H9 (cell line): ENCODE measurements at regions not wholly inside any gene's neighbourhood (a gene's known extent, or its start where the extent isn't known, plus 50 kb on each side); places are given as distances from the start of the nearest gene placed in this dataset.

Source experiments
- DNase-seq: peaks from one replicate; pipeline ENCODE4 v3.0.0-alpha.2; 2017
- H2AFZ ChIP-seq: one replicate; pipeline ENCODE4 v1.6.1; 2013; ENCODE audit warnings: mild to moderate bottlenecking, low read length, control low read depth, moderate library complexity
- H2AK5ac ChIP-seq: 2 replicates; pipeline ENCODE4 v1.6.1; 2013; ENCODE audit warnings: low read length, control low read depth, mixed read lengths; ENCODE audit not compliant: insufficient read length
- H2BK120ac ChIP-seq: one replicate; pipeline ENCODE4 v1.6.1; 2013; ENCODE audit warnings: low read depth, mild to moderate bottlenecking, low read length, control low read depth, inconsistent platforms; ENCODE audit not compliant: poor library complexity, severe bottlenecking
- H2BK12ac ChIP-seq: 2 replicates; pipeline ENCODE4 v1.6.1; 2013; ENCODE audit warnings: low read length, control low read depth, mixed read lengths, low read depth; ENCODE audit not compliant: insufficient read length
- H2BK15ac ChIP-seq: 2 replicates; pipeline ENCODE4 v1.6.1; 2013; ENCODE audit warnings: low read depth, low read length, control low read depth
- H2BK20ac ChIP-seq: one replicate; pipeline ENCODE4 v1.6.1; 2013; ENCODE audit warnings: low read depth, mild to moderate bottlenecking, low read length, control low read depth, inconsistent platforms; ENCODE audit not compliant: poor library complexity, severe bottlenecking
- H2BK5ac ChIP-seq: 2 replicates; pipeline ENCODE4 v1.6.1; 2013; ENCODE audit warnings: low read length, control low read depth, mixed read lengths; ENCODE audit not compliant: insufficient read length
- H3K14ac ChIP-seq: 2 replicates; pipeline ENCODE4 v1.6.1; 2013; ENCODE audit warnings: low read length, control low read depth; ENCODE audit not compliant: insufficient read depth
- H3K18ac ChIP-seq: 2 replicates; pipeline ENCODE4 v1.6.1; 2013; ENCODE audit warnings: low read depth, mild to moderate bottlenecking, mixed read lengths, low read length, control low read depth; ENCODE audit not compliant: insufficient read length
- H3K23ac ChIP-seq: 2 replicates; pipeline ENCODE4 v1.6.1; 2013; ENCODE audit warnings: low read length, control low read depth, mixed read lengths, low read depth; ENCODE audit not compliant: insufficient read length
- H3K23me2 ChIP-seq: 2 replicates; pipeline ENCODE4 v1.6.1; 2013; ENCODE audit warnings: low read depth, mild to moderate bottlenecking, mixed read lengths, low read length, control low read depth; ENCODE audit not compliant: insufficient read length, poor library complexity, severe bottlenecking
- H3K27ac ChIP-seq: 2 replicates; pipeline ENCODE4 v1.5.1; 2013; ENCODE audit warnings: low read length, control low read depth, mixed read lengths, low read depth; ENCODE audit not compliant: insufficient read length
- H3K27me3 ChIP-seq: 2 replicates; pipeline ENCODE4 v1.6.1; 2013; ENCODE audit warnings: low read length, control low read depth, inconsistent platforms; ENCODE audit not compliant: insufficient read depth
- H3K4ac ChIP-seq: 2 replicates; pipeline ENCODE4 v1.6.1; 2013; ENCODE audit warnings: low read depth, mild to moderate bottlenecking, control low read depth, inconsistent platforms, low read length, moderate library complexity
- H3K4me1 ChIP-seq: 2 replicates; pipeline ENCODE4 v1.6.1; 2013; ENCODE audit warnings: low read length, control low read depth, inconsistent platforms; ENCODE audit not compliant: insufficient read depth
- H3K4me2 ChIP-seq: 2 replicates; pipeline ENCODE4 v1.6.1; 2013; ENCODE audit warnings: low read length, control low read depth, mixed read lengths; ENCODE audit not compliant: insufficient read length, insufficient read depth
- H3K56ac ChIP-seq: 2 replicates; pipeline ENCODE4 v1.6.1; 2013; ENCODE audit warnings: low read depth, mild to moderate bottlenecking, mixed read lengths, low read length, control low read depth; ENCODE audit not compliant: insufficient read length
- H3K79me1 ChIP-seq: 2 replicates; pipeline ENCODE4 v1.6.1; 2013; ENCODE audit warnings: low read depth, mild to moderate bottlenecking, moderate library complexity, low read length, control low read depth, inconsistent platforms; ENCODE audit not compliant: insufficient read depth, poor library complexity, severe bottlenecking
- H3K79me2 ChIP-seq: 2 replicates; pipeline ENCODE4 v1.6.1; 2013; ENCODE audit warnings: low read length, control low read depth, inconsistent platforms; ENCODE audit not compliant: insufficient read depth
- H3K9ac ChIP-seq: 2 replicates; pipeline ENCODE4 v1.6.1; 2013; ENCODE audit warnings: low read length, control low read depth, mixed read lengths; ENCODE audit not compliant: insufficient read length; ENCODE audit errors: extremely low read depth
- H3K9me3 ChIP-seq: one replicate; pipeline ENCODE4 v1.6.1; 2013; ENCODE audit warnings: low read depth, low read length, inconsistent platforms; ENCODE audit not compliant: control insufficient read depth
- H3T11ph ChIP-seq: one replicate; pipeline ENCODE4 v1.6.1; 2013; ENCODE audit warnings: mild to moderate bottlenecking, low read length, control low read depth, inconsistent platforms
- H4K20me1 ChIP-seq: one replicate; pipeline ENCODE4 v1.6.1; 2013; ENCODE audit not compliant: control insufficient read depth, insufficient read length, insufficient read depth
- H4K5ac ChIP-seq: 2 replicates; pipeline ENCODE4 v1.6.1; 2013; ENCODE audit warnings: low read depth, mild to moderate bottlenecking, mixed read lengths, low read length, control low read depth; ENCODE audit not compliant: insufficient read length
- H4K8ac ChIP-seq: replicated peaks from 2 replicates; pipeline ENCODE4 v1.6.1; 2013; ENCODE audit warnings: low read length, control low read depth, mixed read lengths, low read depth; ENCODE audit not compliant: insufficient read length
- H4K91ac ChIP-seq: 2 replicates; pipeline ENCODE4 v1.6.1; 2013; ENCODE audit warnings: low read depth, mild to moderate bottlenecking, moderate library complexity, mixed read lengths, low read length, control low read depth; ENCODE audit not compliant: insufficient read length
- H3K27ac Mint-ChIP-seq, 3 experiments: 2 replicates in 2 of 3; 3 replicates in 1 of 3; pipeline ENCODE4 v1.8.0; 2020 to 2021; ENCODE audit warnings: mixed read lengths in 3 of 3, mild to moderate bottlenecking in 1 of 3, moderate library complexity in 1 of 3
- H3K27me3 Mint-ChIP-seq: 2 replicates; pipeline ENCODE4 v1.8.0; 2021; ENCODE audit warnings: low read depth, mild to moderate bottlenecking, moderate library complexity, mixed read lengths
- H3K36me3 Mint-ChIP-seq, 3 experiments: 2 replicates in 2 of 3; 3 replicates in 1 of 3; pipeline ENCODE4 v1.8.0; 2020 to 2021; ENCODE audit warnings: low read depth in 3 of 3, mixed read lengths in 3 of 3; ENCODE audit not compliant: insufficient read depth in 1 of 3
- H3K4me1 Mint-ChIP-seq, 2 experiments: 2 replicates each; pipeline ENCODE4 v1.8.0; 2020; ENCODE audit warnings: mixed read lengths in 2 of 2
- H3K4me3 Mint-ChIP-seq, 2 experiments: 2 replicates in 1 of 2; 3 replicates in 1 of 2; pipeline ENCODE4 v1.8.0; 2020 to 2021; ENCODE audit warnings: mild to moderate bottlenecking in 2 of 2, mixed read lengths in 2 of 2, moderate library complexity in 1 of 2
- H3K9me3 Mint-ChIP-seq, 2 experiments: 2 replicates in 1 of 2; 3 replicates in 1 of 2; pipeline ENCODE4 v1.8.0; 2020; ENCODE audit warnings: mild to moderate bottlenecking in 2 of 2, mixed read lengths in 2 of 2, moderate library complexity in 1 of 2
- WGBS: extraction: QIAGEN DNeasy Blood & Tissue Kit; methylation state at CpG from one replicate; pipeline ENCODE4 v1.1.7; 2013; ENCODE audit warnings: missing lambda C conversion rate, low lambda C conversion rate, mixed read lengths; ENCODE audit not compliant: insufficient read length; ENCODE audit errors: extremely low coverage; 5-methylcytosine and 5-hydroxymethylcytosine counted together
- TF ChIP-seq, protein P1 (sequence below): fragments of 200-600 bp; sonication (generic); conservative IDR thresholded peaks from 3 replicates; pipeline ENCODE4 v1.8.0; 2021; ENCODE audit warnings: antibody characterized with exemption, mild to moderate bottlenecking

DNA sequence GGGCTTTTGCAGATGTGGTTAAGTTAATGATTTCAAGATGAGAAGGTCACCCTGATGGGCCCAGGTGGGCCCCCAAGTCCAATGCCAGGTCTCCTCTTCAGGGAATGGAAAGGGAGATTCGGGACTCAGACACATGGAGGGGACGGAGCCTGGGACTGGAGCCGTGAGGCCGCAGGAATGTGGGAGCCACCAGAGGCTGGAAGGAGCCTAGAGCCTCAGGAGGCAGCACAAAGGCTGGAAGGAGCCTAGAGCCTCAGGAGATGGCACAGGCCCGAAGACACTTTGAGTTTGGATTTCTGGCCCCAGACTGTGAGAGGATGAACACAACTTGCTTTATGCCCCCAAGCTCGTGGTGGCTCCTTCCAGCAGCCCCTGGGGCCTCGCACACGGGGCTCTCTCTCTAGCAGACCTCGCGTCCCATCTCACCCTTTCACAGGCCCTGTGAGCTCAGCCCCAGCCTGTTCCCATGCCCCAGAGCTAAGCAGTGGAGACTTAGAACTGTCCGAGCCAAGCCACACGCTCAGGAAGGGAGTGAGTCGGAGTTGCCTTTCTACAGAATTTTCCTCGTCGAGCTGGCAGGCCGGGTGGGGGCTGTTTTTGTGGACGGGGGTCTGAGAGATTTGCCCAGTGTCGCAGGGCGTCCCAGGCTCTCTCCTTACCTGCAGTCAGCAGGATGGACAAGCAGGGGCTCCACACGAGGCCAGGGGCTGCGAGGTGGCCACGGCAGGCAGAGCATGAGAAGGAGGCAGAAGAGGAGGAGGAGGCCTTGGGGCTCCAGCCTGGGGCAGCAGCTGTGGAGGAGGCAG is 937.6 kb downstream of the BRD1 start:
- no peaks in the 10 kb centered on the region for H3K27me3 ChIP-seq
- H3K4me1 ChIP-seq, result no peaks in the 10 kb centered on the region
- H3K9me3 Mint-ChIP-seq, result no peaks in the 10 kb centered on the region
- TF ChIP-seq, protein P1, sequence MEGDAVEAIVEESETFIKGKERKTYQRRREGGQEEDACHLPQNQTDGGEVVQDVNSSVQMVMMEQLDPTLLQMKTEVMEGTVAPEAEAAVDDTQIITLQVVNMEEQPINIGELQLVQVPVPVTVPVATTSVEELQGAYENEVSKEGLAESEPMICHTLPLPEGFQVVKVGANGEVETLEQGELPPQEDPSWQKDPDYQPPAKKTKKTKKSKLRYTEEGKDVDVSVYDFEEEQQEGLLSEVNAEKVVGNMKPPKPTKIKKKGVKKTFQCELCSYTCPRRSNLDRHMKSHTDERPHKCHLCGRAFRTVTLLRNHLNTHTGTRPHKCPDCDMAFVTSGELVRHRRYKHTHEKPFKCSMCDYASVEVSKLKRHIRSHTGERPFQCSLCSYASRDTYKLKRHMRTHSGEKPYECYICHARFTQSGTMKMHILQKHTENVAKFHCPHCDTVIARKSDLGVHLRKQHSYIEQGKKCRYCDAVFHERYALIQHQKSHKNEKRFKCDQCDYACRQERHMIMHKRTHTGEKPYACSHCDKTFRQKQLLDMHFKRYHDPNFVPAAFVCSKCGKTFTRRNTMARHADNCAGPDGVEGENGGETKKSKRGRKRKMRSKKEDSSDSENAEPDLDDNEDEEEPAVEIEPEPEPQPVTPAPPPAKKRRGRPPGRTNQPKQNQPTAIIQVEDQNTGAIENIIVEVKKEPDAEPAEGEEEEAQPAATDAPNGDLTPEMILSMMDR, result no peak
- peak; percentile 16 for DNase-seq
- H2BK20ac ChIP-seq, result no peak overlapping the region
- H3K56ac ChIP-seq, result no peak overlapping the region
- H2AK5ac ChIP-seq, result no peak overlapping the region
- H3K4ac ChIP-seq, result no peak overlapping the region
- H3K9ac ChIP-seq, result no peak overlapping the region
- no peak overlapping the region for H4K91ac ChIP-seq
- H3K27ac ChIP-seq, result no peak overlapping the region
- no peak overlapping the region for H3K14ac ChIP-seq
- no peak overlapping the region for H2AFZ ChIP-seq
- no peaks in the 10 kb centered on the region for H4K20me1 ChIP-seq
- H2BK120ac ChIP-seq, result no peak overlapping the region
- no peak overlapping the region for H4K5ac ChIP-seq
- no peaks in the 10 kb centered on the region for H3K9me3 ChIP-seq
- no peak overlapping the region for H2BK15ac ChIP-seq
- H4K8ac ChIP-seq, result no peak overlapping the region
- no peak overlapping the region for H3K23ac ChIP-seq
- no peaks in the 10 kb centered on the region for H3K79me2 ChIP-seq
- H3K23me2 ChIP-seq, result no peaks in the 10 kb centered on the region
- H3K36me3 Mint-ChIP-seq, result peaks cover 0 to 2% (median 0%) of the 10 kb centered on the region in 3 experiments; a peak in 1 of 7 replicates
- no peak overlapping the region for H3T11ph ChIP-seq
- H3K4me3 Mint-ChIP-seq, result no peak overlapping the region
- 0 out of 4 replicates have a peak, but pooled peaks cover 0 to under 1% of the 10 kb centered on the region in 2 experiments for H3K4me1 Mint-ChIP-seq
- no peak overlapping the region for H3K18ac ChIP-seq
- no peak overlapping the region for H3K4me2 ChIP-seq
- whole genome bisulfite sequencing, result no CpG with 5 or more reads among the region's 22 CpGs
- H3K79me1 ChIP-seq, result no peaks in the 10 kb centered on the region
- H3K27me3 Mint-ChIP-seq, result peaks cover 40% of the 10 kb centered on the region
- H2BK5ac ChIP-seq, result no peak overlapping the region
- no peak overlapping the region; a peak in 1 of 7 replicates for H3K27ac Mint-ChIP-seq
- no peak overlapping the region for H2BK12ac ChIP-seq
